ENCODE measurements at regions not wholly inside any gene's neighbourhood (a gene's known extent, or its start where the extent isn't known, plus 50 kb on each side); places are given as distances from the start of the nearest gene placed in this dataset.
A peak's percentile ranks its signal among the peaks of the same experiment; 100 is the strongest.

DNA sequence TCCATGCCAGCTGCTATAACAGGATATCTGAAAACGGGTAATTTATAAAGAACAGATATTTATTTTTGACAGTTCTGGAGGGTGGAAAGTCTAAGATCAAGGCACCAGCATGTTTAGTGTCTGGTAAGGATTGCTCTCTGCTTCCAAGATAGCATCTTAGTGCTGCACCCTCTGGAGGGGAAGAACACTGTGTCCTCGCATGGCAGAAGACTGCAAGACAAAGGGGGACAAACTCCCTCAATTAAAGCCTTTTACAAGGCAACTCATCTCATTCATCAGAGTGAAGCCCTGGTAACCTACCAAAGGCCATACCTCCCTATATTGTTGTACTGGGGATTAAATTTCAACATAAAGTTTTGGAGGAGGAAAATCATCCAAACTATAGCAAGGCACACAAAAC, 298.9 kb upstream of the EDIL3 start:
- no peak for DNase-seq

DNA sequence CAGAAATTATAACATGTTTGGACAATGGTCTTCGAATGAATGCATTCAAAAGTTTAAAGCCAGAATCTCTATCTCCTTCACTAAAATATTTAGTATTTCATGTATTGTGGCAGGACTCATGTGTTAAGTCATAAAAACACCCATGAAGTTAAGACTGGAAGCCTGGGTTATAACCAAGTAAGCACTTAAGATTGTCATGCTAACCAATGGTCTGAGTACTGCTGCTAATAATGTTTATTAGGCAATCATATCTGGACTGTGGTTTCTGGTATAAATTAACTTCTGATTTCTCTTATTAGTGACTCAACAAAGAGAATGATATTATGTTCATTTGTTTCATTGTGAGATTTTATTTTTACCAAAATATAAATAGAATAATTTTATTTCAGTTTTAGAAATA, 297.9 kb upstream of the EDIL3 start:
- no peak for DNase-seq

DNA sequence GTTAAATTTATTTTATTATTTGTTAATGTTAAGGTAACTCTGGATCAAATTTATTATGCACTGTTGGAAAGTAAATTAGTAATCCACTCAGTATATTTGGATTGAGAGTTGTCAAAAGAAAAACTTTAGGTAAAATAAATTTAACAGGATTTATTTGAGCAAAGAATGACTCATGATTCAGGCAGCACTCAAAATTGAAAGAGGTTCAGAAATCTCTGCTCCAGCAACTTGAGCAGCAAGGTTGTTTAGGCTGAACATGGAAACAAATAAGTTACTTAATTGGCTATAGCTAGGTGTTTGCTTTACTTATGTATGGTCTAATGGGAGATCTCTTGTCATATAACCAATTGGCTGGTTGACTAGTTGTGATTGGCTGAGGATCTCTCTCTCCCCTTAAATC, 296.2 kb upstream of the EDIL3 start:
- no peak for DNase-seq

- no peak for DNase-seq
Observed at GRCh38 chr5:84673785-84674184, 289.1 kb upstream of the EDIL3 start.

GRCh38 chr5:84667576-84667975, 282.9 kb upstream of the EDIL3 start:
- no peak for DNase-seq

DNA sequence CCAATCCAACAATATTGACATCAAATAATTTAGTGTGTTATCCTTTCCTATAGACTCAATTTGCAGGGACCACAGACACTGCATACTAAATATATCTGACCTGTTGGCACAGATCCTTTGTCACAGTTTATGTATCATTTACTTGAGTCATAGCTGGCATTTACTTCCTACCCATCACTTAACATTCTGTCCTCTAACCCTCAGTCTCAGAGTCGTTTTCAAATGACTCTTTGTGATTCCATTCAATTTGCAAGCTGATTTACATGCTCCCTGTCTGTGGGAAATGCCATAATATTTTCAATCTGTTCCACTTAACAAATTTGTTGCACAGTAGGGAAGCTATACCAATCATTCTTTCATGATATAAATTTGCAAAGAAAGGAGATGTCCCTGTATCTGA, 265.7 kb upstream of the EDIL3 start:
- DNase-seq, result no peak

DNA sequence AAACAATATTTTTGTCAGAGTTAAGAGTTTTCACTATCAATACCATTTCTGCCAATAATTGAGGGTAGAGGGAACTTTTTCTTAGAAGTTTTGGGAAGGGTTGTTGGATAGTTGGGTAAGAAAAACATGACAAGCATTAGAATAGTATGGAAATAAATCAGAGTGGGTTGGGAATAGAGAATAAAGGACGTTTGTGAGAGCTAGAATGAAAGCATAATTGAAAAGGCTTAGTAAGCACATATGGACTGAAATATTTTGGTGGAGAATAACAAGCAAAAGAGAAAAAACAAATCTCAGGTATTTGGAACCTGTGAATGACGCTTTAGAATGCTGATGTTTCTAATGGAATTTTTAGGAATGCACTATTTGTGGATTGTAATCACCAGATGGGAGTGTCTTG, 262.9 kb upstream of the EDIL3 start:
- DNase-seq, result no peak

- no peak for DNase-seq
Observed at GRCh38 chr5:84642795-84643194, 258.1 kb upstream of the EDIL3 start.

DNA sequence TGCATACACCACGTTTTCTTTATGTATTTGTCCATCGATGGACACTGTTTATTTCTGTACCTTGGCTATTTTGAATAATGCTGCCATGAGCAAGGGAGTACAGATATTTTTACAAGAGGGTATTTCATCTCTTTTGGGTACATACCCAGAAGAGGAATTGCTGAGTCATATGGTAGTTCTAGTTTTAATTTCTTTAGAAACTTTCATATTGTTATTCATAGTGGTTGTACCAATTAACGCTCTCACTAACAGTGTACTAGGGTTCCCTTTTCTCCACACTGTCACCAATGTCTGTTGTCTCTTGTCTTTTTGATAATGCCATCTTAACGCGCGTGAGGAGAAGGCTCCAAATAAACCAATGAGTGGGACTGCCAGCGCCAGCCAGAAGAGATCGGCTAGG, 257.6 kb upstream of the EDIL3 start:
- no peak for DNase-seq

DNA sequence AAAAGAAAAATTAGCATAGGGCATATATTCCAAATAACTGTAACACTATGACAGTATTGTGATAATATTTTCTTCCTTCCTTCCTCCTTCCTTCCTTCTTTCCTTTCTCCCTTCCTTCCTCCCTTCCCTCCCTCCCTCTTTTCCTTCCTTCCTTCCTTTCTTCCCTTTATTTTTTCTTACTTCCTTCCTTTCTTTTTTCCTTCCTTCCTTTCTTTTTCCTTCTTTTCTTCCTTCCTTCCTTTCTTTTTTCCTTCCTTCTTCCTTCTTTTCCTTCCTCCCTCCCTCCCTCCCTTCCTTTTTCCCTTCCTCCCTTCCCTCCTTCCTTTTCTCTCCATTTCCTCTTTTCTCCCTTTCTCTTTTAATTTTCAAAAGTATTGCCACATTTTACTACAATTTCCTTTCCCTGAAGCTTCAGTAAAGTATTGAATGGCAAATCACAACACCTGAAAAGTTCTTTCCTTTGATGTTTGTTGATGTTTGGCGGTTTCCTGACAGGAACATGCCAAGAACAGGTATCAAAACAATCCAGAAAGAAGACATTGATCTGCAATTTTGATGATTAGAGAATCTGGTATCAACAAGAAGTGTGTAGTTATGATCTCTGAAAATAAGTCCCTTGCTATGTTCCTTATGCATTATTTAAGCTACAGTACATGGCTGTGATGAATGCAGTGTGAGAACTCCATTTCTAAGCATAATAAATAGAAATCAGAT, 253.1 kb upstream of the EDIL3 start:
- no peak for DNase-seq

DNA sequence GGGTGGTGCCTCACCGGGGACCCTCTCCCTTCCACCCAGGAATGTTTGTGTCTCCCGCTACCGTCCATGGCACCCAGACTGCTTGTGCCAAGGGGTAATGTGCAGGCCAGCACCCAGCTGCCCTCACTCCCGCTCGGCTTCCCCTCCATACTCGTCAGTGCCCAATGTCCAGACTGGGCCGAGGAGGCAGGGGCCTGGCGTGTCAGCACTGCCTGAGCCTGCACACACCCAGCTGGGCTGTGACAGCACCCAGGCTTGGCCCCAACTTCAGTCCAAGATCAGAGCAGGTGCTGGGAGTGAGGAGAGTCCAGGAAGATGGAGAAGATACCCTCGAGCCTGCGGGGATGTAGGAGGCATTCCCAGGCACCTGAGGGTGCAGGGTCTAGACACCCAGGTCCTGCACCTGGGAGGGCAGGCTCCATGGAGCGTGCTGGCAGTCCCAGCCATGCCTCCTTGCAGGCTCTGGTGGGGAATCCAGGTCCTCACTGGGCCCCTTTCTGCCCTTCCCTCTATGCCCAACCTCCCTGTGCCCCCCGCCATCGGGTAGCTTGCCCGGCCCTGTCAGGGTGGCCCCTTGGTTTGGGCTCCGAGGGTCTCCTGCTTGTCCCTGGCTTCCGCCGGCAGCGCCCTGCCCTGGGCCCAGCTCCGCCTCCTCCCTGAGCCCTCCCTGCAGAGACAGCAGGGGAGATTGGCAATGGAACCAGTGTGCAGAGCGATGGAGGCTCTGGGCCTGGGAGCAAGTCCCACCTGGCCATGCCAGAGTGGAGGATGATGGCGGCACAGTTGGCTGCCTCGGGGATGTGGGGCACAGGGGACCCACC, 250.8 kb upstream of the EDIL3 start:
- DNase-seq, result no peak

- no peak for DNase-seq
Observed at GRCh38 chr5:84634256-84634655, 249.6 kb upstream of the EDIL3 start.

GRCh38 chr5:84632418-84632817, 247.7 kb upstream of the EDIL3 start:
- DNase-seq, result no peak

DNA sequence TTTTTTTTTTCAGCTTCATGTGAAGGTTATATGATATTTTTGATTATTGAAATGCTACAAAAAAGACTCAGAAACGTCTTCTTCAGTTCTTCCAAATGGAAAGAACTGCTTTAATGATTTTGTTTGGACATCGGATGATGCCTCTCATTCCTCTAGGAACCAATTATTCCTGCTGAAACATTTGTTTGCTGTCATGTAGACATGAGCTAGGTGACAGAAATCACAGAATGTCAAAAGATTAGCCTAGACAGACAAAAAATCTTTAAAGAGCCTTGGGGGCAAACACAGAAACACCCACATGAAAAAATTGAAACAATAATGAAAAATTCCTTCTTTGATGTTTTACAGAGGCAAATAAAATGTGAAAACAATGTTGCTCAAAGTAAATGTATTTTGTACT, 244.2 kb upstream of the EDIL3 start:
- DNase-seq, result no peak

- no peak for DNase-seq
Observed at GRCh38 chr5:84623019-84623418, 238.3 kb upstream of the EDIL3 start.

- no peak for DNase-seq
Observed at GRCh38 chr5:84622461-84622860, 237.8 kb upstream of the EDIL3 start.

- DNase-seq, result peak; percentile 34
Observed at GRCh38 chr5:84618262-84618661, 233.6 kb upstream of the EDIL3 start.

DNA sequence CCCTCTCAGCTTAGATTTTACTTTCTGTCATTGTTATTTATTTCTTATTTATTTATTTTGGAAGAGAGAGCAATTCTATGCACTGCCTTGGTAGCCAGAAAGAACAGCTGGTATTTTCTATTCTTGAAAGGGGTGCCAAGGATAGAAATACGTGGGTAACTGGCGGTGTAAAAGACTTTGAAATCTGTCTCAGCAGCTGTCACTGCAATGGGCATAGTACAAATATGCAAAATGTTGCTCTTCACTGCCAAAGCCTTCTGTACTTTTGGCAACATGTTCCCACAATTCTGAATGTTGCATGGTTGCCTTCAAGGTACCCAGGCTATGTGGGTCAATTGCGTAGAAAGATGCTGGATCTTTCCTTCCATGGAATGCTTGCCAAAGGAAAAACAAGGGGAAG, 230.2 kb upstream of the EDIL3 start:
- DNase-seq, result no peak

GRCh38 chr5:84606784-84607183, 222.1 kb upstream of the EDIL3 start:
- DNase-seq, result no peak

GRCh38 chr5:84605241-84605640, 220.6 kb upstream of the EDIL3 start:
- DNase-seq, result peak; percentile 78

- DNase-seq, result no peak
Observed at GRCh38 chr5:84603568-84604185, 219.0 kb upstream of the EDIL3 start.

- no peak for DNase-seq
Observed at GRCh38 chr5:84602371-84602771, 217.7 kb upstream of the EDIL3 start.

- no peak for DNase-seq
Observed at GRCh38 chr5:84599964-84600363, 215.3 kb upstream of the EDIL3 start.

DNA sequence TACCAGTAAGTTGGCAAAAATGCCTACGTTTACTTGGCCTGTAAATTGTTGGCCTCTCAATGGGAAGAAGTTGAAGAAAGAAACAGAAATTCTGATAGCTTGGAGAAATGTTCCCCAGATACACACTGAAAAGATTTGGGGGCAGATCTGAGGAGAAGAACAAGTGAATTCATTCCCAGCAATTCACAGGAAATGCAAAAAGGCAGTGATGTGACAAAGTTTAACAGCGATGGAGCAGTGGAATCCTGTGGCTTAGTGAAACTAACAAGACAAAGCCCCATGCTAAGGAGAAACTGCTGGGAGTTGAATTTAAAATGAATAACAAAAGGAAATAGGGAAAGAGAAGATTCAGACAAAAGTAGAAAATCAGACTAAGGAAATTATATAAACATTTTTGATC, 213.2 kb upstream of the EDIL3 start:
- no peak for DNase-seq
